ENCODE measurements at regions not wholly inside any gene's neighbourhood (a gene's known extent, or its start where the extent isn't known, plus 50 kb on each side); places are given as distances from the start of the nearest gene placed in this dataset.

- TF ChIP-seq CTCF (IDR thresholded peaks at IDR 0.05) (no peak), EP300 (IDR thresholded peaks at IDR 0.05) (no peak)
Measured at GRCh38 chr20:7708112-7708511, 232.1 kb downstream of the HAO1 start.

Measured in tibial nerve (tissue), 4 donors.